ENCODE measurements at regions not wholly inside any gene's neighbourhood (a gene's known extent, or its start where the extent isn't known, plus 50 kb on each side); places are given as distances from the start of the nearest gene placed in this dataset.

DNA sequence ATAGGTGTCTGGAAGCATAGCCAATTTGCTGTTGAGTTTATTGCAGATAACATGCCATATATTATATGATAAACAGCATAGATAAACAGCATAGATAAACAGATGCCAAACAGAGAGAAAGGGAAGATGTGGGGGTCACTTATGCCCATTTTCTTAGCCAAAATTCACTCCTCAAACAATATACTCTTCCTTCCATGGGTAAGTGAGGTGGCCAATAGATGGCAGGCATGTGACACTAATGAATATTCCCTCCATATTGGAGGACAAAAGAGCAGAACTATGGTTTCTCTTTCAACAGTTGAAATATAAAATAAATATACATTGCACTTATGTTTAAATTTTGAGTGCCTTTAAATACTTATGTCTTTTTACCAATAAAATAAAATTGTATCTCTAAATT, 1212.8 kb downstream of the REEP3 start:
- TF ChIP-seq CREB5 (CRISPR knock-in tag; IDR thresholded peaks at IDR 0.05; ENCODE audit: low read depth) = no peak
- TF ChIP-seq GLIS3 (CRISPR knock-in tag; IDR thresholded peaks at IDR 0.05) = no peak
- TF ChIP-seq ISL1 (CRISPR knock-in tag; IDR thresholded peaks at IDR 0.05) = no peak
- TF ChIP-seq OSR1 (CRISPR knock-in tag; IDR thresholded peaks at IDR 0.05) = no peak
- no peak for TF ChIP-seq PATZ1 (CRISPR knock-in tag; IDR thresholded peaks at IDR 0.05; ENCODE audit: borderline replicate concordance)
- TF ChIP-seq TSHZ2 (CRISPR knock-in tag; IDR thresholded peaks at IDR 0.05) = no peak
- TF ChIP-seq ARNTL (CRISPR knock-in tag; IDR thresholded peaks at IDR 0.05; ENCODE audit: borderline replicate concordance, low read depth) = no peak
- no peak for TF ChIP-seq TOX (CRISPR knock-in tag; IDR thresholded peaks at IDR 0.05; ENCODE audit: borderline replicate concordance)
- no peak for TF ChIP-seq PPARA (CRISPR knock-in tag; IDR thresholded peaks at IDR 0.05; ENCODE audit: borderline replicate concordance)
